K562 (cell line): ENCODE measurements at regions not wholly inside any gene's neighbourhood (a gene's known extent, or its start where the extent isn't known, plus 50 kb on each side); places are given as distances from the start of the nearest gene placed in this dataset.

Experiments used
- CBFA2T2 ChIP-seq: fragments of 450-650 bp; conservative IDR thresholded peaks from 2 replicates; pipeline ENCODE4 v1.6.1; 2017; ENCODE audit warnings: mild to moderate bottlenecking
- CBX3 ChIP-seq, 2 experiments: IDR thresholded peaks; 1 replicate in 1 of 2; 2 replicates in 1 of 2; pipeline ENCODE4 v1.6.1; 2012; ENCODE audit warnings: inconsistent platforms in 2 of 2, low read length in 2 of 2, borderline replicate concordance in 1 of 2, control low read depth in 1 of 2
- CHCHD3 ChIP-seq: fragments of 250-450 bp; sonication (Bioruptor Pico); IDR thresholded peaks from 2 replicates; pipeline ENCODE4 v2.1.2; 2022; ENCODE audit warnings: mild to moderate bottlenecking
- CLOCK ChIP-seq: fragments of 250-450 bp; sonication (Bioruptor Pico); IDR thresholded peaks from 2 replicates; pipeline ENCODE4 v1.4.0; 2020; ENCODE audit warnings: mild to moderate bottlenecking, moderate library complexity, borderline replicate concordance
- CREB1 ChIP-seq, 2 experiments: sonication (generic) in 1 of 2; formaldehyde crosslinking in 1 of 2; IDR thresholded peaks; 2 replicates each; pipeline versions ENCODE4 v1.6.1 to v1.8.0; 2012 to 2022; ENCODE audit warnings: inconsistent platforms in 1 of 2, mild to moderate bottlenecking in 1 of 2, missing genetic modification reagents in 1 of 2, moderate library complexity in 1 of 2
- ELF2 ChIP-seq: fragments of 250-450 bp; sonication (Bioruptor Pico); IDR thresholded peaks from 2 replicates; pipeline ENCODE4 v1.5.0; 2021; ENCODE audit warnings: mild to moderate bottlenecking
- ERF ChIP-seq: fragments of 450-650 bp; formaldehyde crosslinking; IDR thresholded peaks from 2 replicates; pipeline ENCODE4 v1.4.0; 2020; ENCODE audit warnings: mild to moderate bottlenecking, mixed read lengths
- FUS ChIP-seq: fragments of 200-400 bp; formaldehyde crosslinking; optimal IDR thresholded peaks from 2 replicates; pipeline ENCODE3; 2017; ENCODE audit warnings: low read depth, low read length
- GMEB1 ChIP-seq: fragments of 250-450 bp; sonication (Bioruptor Pico); IDR thresholded peaks from 2 replicates; pipeline ENCODE4 v1.4.0; 2020; ENCODE audit warnings: mild to moderate bottlenecking
- MYNN ChIP-seq, 2 experiments: sonication (generic); formaldehyde crosslinking in 1 of 2; IDR thresholded peaks; 2 replicates each; pipeline versions ENCODE4 v1.5.0 to v1.6.1; 2016 to 2020; ENCODE audit warnings: antibody characterized with exemption in 1 of 2, missing genetic modification reagents in 1 of 2
- NFE2L1 ChIP-seq: fragments of 450-650 bp; IDR thresholded peaks from 2 replicates; pipeline ENCODE4 v1.6.1; 2016; ENCODE audit warnings: missing genetic modification characterization, low read depth, mild to moderate bottlenecking, missing compliant biosample characterization, moderate library complexity, borderline replicate concordance
- TSHZ1 ChIP-seq: fragments of 250-450 bp; sonication (Bioruptor Pico); IDR thresholded peaks from 2 replicates; pipeline ENCODE4 v1.4.0; 2020; ENCODE audit warnings: mild to moderate bottlenecking, moderate library complexity
- TF ChIP-seq, protein P1 (sequence below): fragments of 250-450 bp; sonication (Bioruptor Pico); IDR thresholded peaks from 2 replicates; pipeline ENCODE4 v1.5.0; 2020; ENCODE audit warnings: mild to moderate bottlenecking
- TF ChIP-seq, protein P2 (sequence below): fragments of 250-450 bp; sonication (Bioruptor Pico); IDR thresholded peaks from 2 replicates; pipeline ENCODE4 v1.6.1; 2021; ENCODE audit warnings: mild to moderate bottlenecking

- TF ChIP-seq NFE2L1 (tag) = no peak
- TF ChIP-seq CHCHD3 = no peak
- TF ChIP-seq ERF (CRISPR knock-in tag) = no peak
- no peak for TF ChIP-seq CREB1 (IDR thresholded peaks at IDR 0.05)
- no peak for TF ChIP-seq CREB1 (CRISPR knock-in tag; IDR thresholded peaks at IDR 0.05)
- no peak for TF ChIP-seq GMEB1
- TF ChIP-seq, protein P1, sequence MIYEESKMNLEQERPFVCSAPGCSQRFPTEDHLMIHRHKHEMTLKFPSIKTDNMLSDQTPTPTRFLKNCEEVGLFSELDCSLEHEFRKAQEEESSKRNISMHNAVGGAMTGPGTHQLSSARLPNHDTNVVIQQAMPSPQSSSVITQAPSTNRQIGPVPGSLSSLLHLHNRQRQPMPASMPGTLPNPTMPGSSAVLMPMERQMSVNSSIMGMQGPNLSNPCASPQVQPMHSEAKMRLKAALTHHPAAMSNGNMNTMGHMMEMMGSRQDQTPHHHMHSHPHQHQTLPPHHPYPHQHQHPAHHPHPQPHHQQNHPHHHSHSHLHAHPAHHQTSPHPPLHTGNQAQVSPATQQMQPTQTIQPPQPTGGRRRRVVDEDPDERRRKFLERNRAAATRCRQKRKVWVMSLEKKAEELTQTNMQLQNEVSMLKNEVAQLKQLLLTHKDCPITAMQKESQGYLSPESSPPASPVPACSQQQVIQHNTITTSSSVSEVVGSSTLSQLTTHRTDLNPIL (CRISPR knock-in tag) = no peak
- TF ChIP-seq, protein P2, sequence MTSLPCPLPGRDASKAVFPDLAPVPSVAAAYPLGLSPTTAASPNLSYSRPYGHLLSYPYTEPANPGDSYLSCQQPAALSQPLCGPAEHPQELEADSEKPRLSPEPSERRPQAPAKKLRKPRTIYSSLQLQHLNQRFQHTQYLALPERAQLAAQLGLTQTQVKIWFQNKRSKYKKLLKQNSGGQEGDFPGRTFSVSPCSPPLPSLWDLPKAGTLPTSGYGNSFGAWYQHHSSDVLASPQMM (CRISPR knock-in tag) = no peak
- TF ChIP-seq TSHZ1 (CRISPR knock-in tag) = no peak
- no peak for TF ChIP-seq FUS
- TF ChIP-seq CBFA2T2 = no peak
- TF ChIP-seq CLOCK (CRISPR knock-in tag) = no peak
- no peak for TF ChIP-seq CBX3 (IDR thresholded peaks at IDR 0.05; ENCODE audit: borderline replicate concordance in 1 of 2, low read length in 2 of 2)
- TF ChIP-seq MYNN (IDR thresholded peaks at IDR 0.05) = no peak
- TF ChIP-seq MYNN (CRISPR knock-in tag; IDR thresholded peaks at IDR 0.05) = no peak
- no peak for TF ChIP-seq ELF2 (CRISPR knock-in tag)
- TF ChIP-seq, all 486 proteins: peak for 0
Observed at GRCh38 chr7:88637795-88638194, 121.7 kb upstream of the ZNF804B start (continued).
